ENCODE measurements at regions not wholly inside any gene's neighbourhood (a gene's known extent, or its start where the extent isn't known, plus 50 kb on each side); places are given as distances from the start of the nearest gene placed in this dataset.

DNA sequence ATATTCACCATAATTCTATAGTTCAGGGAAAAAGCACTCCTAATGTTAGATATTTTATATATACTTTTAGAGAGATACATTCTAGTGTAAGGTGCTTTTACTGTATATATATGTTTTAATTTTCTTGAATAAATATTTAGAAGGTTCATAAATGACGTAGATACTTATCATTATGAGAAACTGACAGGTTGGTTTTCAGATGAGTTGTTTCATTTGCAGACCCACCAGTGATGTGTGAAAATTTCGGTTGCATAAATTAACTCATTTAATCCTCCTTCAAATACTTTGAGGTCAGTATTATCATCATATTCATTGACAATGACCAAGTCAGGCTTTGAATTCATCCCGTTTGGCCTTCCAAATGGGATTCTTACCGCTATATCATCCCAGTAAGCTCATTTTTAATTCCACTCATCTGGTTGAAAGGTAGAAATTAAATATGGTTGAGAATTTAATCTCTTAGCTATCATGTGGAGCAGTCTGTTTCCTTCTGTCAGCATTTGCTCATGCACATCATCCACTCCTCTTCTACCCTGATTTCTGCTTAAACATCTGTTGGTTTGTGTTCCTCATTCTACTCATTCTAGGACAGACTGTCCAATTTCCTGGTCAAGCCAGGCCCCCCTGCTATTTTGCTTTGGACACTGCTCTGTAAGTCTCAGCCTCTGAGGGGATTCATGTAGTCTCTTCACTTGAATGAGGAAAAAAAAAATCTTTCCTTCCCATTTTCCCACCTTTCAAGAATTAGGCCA is 1156.6 kb downstream of the PLA2G4A start:
- no peak for TF ChIP-seq POLR2A (IDR thresholded peaks at IDR 0.05)
- TF ChIP-seq, protein P1, sequence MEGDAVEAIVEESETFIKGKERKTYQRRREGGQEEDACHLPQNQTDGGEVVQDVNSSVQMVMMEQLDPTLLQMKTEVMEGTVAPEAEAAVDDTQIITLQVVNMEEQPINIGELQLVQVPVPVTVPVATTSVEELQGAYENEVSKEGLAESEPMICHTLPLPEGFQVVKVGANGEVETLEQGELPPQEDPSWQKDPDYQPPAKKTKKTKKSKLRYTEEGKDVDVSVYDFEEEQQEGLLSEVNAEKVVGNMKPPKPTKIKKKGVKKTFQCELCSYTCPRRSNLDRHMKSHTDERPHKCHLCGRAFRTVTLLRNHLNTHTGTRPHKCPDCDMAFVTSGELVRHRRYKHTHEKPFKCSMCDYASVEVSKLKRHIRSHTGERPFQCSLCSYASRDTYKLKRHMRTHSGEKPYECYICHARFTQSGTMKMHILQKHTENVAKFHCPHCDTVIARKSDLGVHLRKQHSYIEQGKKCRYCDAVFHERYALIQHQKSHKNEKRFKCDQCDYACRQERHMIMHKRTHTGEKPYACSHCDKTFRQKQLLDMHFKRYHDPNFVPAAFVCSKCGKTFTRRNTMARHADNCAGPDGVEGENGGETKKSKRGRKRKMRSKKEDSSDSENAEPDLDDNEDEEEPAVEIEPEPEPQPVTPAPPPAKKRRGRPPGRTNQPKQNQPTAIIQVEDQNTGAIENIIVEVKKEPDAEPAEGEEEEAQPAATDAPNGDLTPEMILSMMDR (IDR thresholded peaks at IDR 0.05), result no peak

Measured in body of pancreas (tissue), 4 donors.